ENCODE measurements at regions not wholly inside any gene's neighbourhood (a gene's known extent, or its start where the extent isn't known, plus 50 kb on each side); places are given as distances from the start of the nearest gene placed in this dataset.

- H3K9me3 ChIP-seq: no peaks in the 10 kb centered on the region
- TF ChIP-seq EP300 (IDR thresholded peaks at IDR 0.05): no peak
- no peak for TF ChIP-seq CTCF (IDR thresholded peaks at IDR 0.05)
- TF ChIP-seq POLR2AphosphoS5 (IDR thresholded peaks at IDR 0.05): no peak
- TF ChIP-seq POLR2A (IDR thresholded peaks at IDR 0.05): no peak
- no peaks in the 10 kb centered on the region for H3K36me3 ChIP-seq
- H3K4me1 ChIP-seq: no peaks in the 10 kb centered on the region
- DNase-seq: no peak
- no peaks in the 10 kb centered on the region for H3K27me3 ChIP-seq
- no peak overlapping the region for H3K27ac ChIP-seq
- intact Hi-C loops (cut with DNase I): no loop called here
- 23 to 44% methylated on average over 4 of the region's 4 CpGs for WGBS, 2 donors
- no peak overlapping the region for H3K4me3 ChIP-seq
Measured at GRCh38 chr1:188937965-188938551, 1539.6 kb downstream of the BRINP3 start.

- TF ChIP-seq POLR2AphosphoS5 (IDR thresholded peaks at IDR 0.05) (no peak), POLR2A (IDR thresholded peaks at IDR 0.05) (no peak), CTCF (IDR thresholded peaks at IDR 0.05) (no peak), EP300 (IDR thresholded peaks at IDR 0.05) (no peak)
- H3K27me3 ChIP-seq: no peaks in the 10 kb centered on the region
- WGBS, 2 donors: 80 to 83% methylated on average over 2 of the region's 2 CpGs
Measured at GRCh38 chr1:188941986-188942385, 1535.7 kb downstream of the BRINP3 start.

GRCh38 chr1:188949701-188950100, 1528.0 kb downstream of the BRINP3 start:
- Histone ChIP-seq H3K36me3 (no peaks in the 10 kb centered on the region), H3K27me3 (no peaks in the 10 kb centered on the region), H3K4me3 (no peak overlapping the region), H3K4me1 (no peaks in the 10 kb centered on the region), H3K27ac (no peak overlapping the region), H3K9me3 (no peaks in the 10 kb centered on the region)
- intact Hi-C loops (cut with DNase I): no loop called here
- TF ChIP-seq POLR2AphosphoS5 (IDR thresholded peaks at IDR 0.05): no peak
- DNase-seq: no peak

More at GRCh38 chr1:188941986-188942385, 1535.7 kb downstream of the BRINP3 start:
- H3K27ac ChIP-seq: no peak overlapping the region
- H3K36me3 ChIP-seq: no peaks in the 10 kb centered on the region
- H3K4me1 ChIP-seq: no peaks in the 10 kb centered on the region
- H3K9me3 ChIP-seq: no peaks in the 10 kb centered on the region
- intact Hi-C loops (cut with DNase I): no loop called here
- no peak overlapping the region for H3K4me3 ChIP-seq
- DNase-seq: no peak

- no peak overlapping the region for H3K27ac ChIP-seq
Measured at GRCh38 chr1:188958461-188959115, 1519.1 kb downstream of the BRINP3 start.

More at GRCh38 chr1:188958461-188959115, 1519.1 kb downstream of the BRINP3 start:
- Histone ChIP-seq H3K9me3 (no peaks in the 10 kb centered on the region), H3K27me3 (no peaks in the 10 kb centered on the region), H3K36me3 (no peaks in the 10 kb centered on the region), H3K4me3 (no peak overlapping the region), H3K4me1 (no peaks in the 10 kb centered on the region)
- intact Hi-C loops (cut with DNase I): no loop called here
- WGBS, 2 donors: 38 to 45% methylated on average over 3 of the region's 3 CpGs
- no peak for DNase-seq
- TF ChIP-seq CTCF (IDR thresholded peaks at IDR 0.05) (no peak), POLR2A (IDR thresholded peaks at IDR 0.05) (no peak), EP300 (IDR thresholded peaks at IDR 0.05) (no peak), POLR2AphosphoS5 (IDR thresholded peaks at IDR 0.05) (no peak)

Measured in sigmoid colon (tissue), 6 donors.